HEK293T (cell line): ENCODE measurements at regions not wholly inside any gene's neighbourhood (a gene's known extent, or its start where the extent isn't known, plus 50 kb on each side); places are given as distances from the start of the nearest gene placed in this dataset.

Experiments
- ARNT ChIP-seq: fragments of 450-650 bp; IDR thresholded peaks from 2 replicates; pipeline ENCODE4 v1.6.1; 2017; ENCODE audit warnings: mild to moderate bottlenecking
- BHLHE40 ChIP-seq: fragments of 450-650 bp; IDR thresholded peaks from 2 replicates; pipeline ENCODE4 v1.6.1; 2016; ENCODE audit warnings: mild to moderate bottlenecking, moderate library complexity, borderline replicate concordance
- ELF4 ChIP-seq: fragments of 450-650 bp; IDR thresholded peaks from 2 replicates; pipeline ENCODE4 v1.6.1; 2017; ENCODE audit warnings: antibody characterized with exemption
- FOXK2 ChIP-seq: fragments of 450-650 bp; IDR thresholded peaks from 2 replicates; pipeline ENCODE4 v1.6.1; 2016; ENCODE audit warnings: mild to moderate bottlenecking
- FOXM1 ChIP-seq: fragments of 450-650 bp; IDR thresholded peaks from 2 replicates; pipeline ENCODE4 v1.6.1; 2017; ENCODE audit warnings: mild to moderate bottlenecking, borderline replicate concordance
- HDGF ChIP-seq: fragments of 450-650 bp; IDR thresholded peaks from 2 replicates; pipeline ENCODE4 v1.6.1; 2017; ENCODE audit warnings: antibody characterized with exemption, borderline replicate concordance
- L3MBTL2 ChIP-seq: fragments of 450-650 bp; conservative IDR thresholded peaks from 2 replicates; pipeline ENCODE4 v1.6.1; 2016; ENCODE audit warnings: mild to moderate bottlenecking
- NFRKB ChIP-seq: fragments of 450-650 bp; IDR thresholded peaks from 2 replicates; pipeline ENCODE4 v1.6.1; 2016; ENCODE audit warnings: mild to moderate bottlenecking, moderate library complexity
- PKNOX1 ChIP-seq: fragments of 450-650 bp; IDR thresholded peaks from 2 replicates; pipeline ENCODE4 v1.6.1; 2016
- SP1 ChIP-seq: fragments of 450-650 bp; IDR thresholded peaks from 2 replicates; pipeline ENCODE4 v1.6.1; 2017
- SUZ12 ChIP-seq: fragments of 450-650 bp; IDR thresholded peaks from 2 replicates; pipeline ENCODE4 v1.6.1; 2016; ENCODE audit warnings: mild to moderate bottlenecking
- TARDBP ChIP-seq: fragments of 450-650 bp; IDR thresholded peaks from 2 replicates; pipeline ENCODE4 v1.6.1; 2016
- ZNF384 ChIP-seq: fragments of 450-650 bp; IDR thresholded peaks from 2 replicates; pipeline ENCODE4 v1.6.1; 2016

GRCh38 chr5:96339862-96340261 is 93.2 kb downstream of the PCSK1 start:
- TF ChIP-seq ARNT (no peak), TARDBP (no peak), ELF4 (no peak), L3MBTL2 (no peak), HDGF (no peak), FOXK2 (no peak), FOXM1 (no peak), NFRKB (no peak), ZNF384 (no peak), BHLHE40 (no peak), SUZ12 (no peak), SP1 (no peak), PKNOX1 (no peak)
